ENCODE measurements at regions not wholly inside any gene's neighbourhood (a gene's known extent, or its start where the extent isn't known, plus 50 kb on each side); places are given as distances from the start of the nearest gene placed in this dataset.

DNA sequence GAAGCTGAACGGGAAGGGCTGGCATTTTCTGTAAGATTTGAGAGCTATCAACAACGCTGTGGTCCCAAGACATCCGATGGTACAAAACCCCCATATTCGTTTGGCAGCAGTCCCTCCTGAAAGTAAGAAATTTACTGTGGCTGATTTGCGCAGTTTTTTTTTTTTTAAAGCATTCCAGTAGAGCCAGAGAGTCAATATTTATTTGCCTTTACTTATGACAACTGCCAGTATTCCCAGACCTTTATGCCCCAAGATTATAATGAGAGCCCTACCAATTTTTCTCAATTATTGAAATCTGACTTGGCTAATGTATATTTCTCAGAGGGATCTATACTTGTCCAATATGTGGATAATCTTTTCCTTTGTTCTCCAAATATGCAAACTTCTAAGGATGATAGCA is 157.5 kb upstream of the SPIN4 start:
- TF ChIP-seq REST (IDR thresholded peaks at IDR 0.05; ENCODE audit: unreplicated experiment) = no peak
- TF ChIP-seq, protein P1, sequence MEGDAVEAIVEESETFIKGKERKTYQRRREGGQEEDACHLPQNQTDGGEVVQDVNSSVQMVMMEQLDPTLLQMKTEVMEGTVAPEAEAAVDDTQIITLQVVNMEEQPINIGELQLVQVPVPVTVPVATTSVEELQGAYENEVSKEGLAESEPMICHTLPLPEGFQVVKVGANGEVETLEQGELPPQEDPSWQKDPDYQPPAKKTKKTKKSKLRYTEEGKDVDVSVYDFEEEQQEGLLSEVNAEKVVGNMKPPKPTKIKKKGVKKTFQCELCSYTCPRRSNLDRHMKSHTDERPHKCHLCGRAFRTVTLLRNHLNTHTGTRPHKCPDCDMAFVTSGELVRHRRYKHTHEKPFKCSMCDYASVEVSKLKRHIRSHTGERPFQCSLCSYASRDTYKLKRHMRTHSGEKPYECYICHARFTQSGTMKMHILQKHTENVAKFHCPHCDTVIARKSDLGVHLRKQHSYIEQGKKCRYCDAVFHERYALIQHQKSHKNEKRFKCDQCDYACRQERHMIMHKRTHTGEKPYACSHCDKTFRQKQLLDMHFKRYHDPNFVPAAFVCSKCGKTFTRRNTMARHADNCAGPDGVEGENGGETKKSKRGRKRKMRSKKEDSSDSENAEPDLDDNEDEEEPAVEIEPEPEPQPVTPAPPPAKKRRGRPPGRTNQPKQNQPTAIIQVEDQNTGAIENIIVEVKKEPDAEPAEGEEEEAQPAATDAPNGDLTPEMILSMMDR (conservative IDR thresholded peaks at IDR 0.05; ENCODE audit: low read depth in 2 of 2) = no peak
- TF ChIP-seq EZH2 (IDR thresholded peaks at IDR 0.05; ENCODE audit: low read depth, unreplicated experiment) = no peak
- no peak for TF ChIP-seq CREB1 (CRISPR knock-in tag; IDR thresholded peaks at IDR 0.05; ENCODE audit: low read depth)
- no peak for TF ChIP-seq EZH2phosphoT487 (IDR thresholded peaks at IDR 0.05; ENCODE audit: unreplicated experiment)
- TF ChIP-seq JUNB (IDR thresholded peaks at IDR 0.05; ENCODE audit: unreplicated experiment) = no peak
- TF ChIP-seq POLR2AphosphoS5 (IDR thresholded peaks at IDR 0.05; ENCODE audit: low read depth) = no peak
- TF ChIP-seq ZNF114 (CRISPR knock-in tag; IDR thresholded peaks at IDR 0.05) = no peak
- no peak for TF ChIP-seq ZNF331 (CRISPR knock-in tag; IDR thresholded peaks at IDR 0.05; ENCODE audit: low read depth)
- no peak for TF ChIP-seq STAT1 (IDR thresholded peaks at IDR 0.05; ENCODE audit: unreplicated experiment)
- TF ChIP-seq, protein P2, sequence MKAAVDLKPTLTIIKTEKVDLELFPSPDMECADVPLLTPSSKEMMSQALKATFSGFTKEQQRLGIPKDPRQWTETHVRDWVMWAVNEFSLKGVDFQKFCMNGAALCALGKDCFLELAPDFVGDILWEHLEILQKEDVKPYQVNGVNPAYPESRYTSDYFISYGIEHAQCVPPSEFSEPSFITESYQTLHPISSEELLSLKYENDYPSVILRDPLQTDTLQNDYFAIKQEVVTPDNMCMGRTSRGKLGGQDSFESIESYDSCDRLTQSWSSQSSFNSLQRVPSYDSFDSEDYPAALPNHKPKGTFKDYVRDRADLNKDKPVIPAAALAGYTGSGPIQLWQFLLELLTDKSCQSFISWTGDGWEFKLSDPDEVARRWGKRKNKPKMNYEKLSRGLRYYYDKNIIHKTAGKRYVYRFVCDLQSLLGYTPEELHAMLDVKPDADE (IDR thresholded peaks at IDR 0.05) = no peak
- no peak for TF ChIP-seq NANOG (IDR thresholded peaks at IDR 0.05; ENCODE audit: borderline replicate concordance)

Measured in GM23338 (cell line).